GM18511 (cell line): ENCODE measurements at regions not wholly inside any gene's neighbourhood (a gene's known extent, or its start where the extent isn't known, plus 50 kb on each side); places are given as distances from the start of the nearest gene placed in this dataset.

Source experiments
- ATAC-seq: cut with Tn5 transposase; IDR thresholded peaks from one replicate; pipeline ENCODE4 v1.9.1; 2021; ENCODE audit warnings: mild to moderate bottlenecking, moderate library complexity; ENCODE audit not compliant: unreplicated experiment

DNA sequence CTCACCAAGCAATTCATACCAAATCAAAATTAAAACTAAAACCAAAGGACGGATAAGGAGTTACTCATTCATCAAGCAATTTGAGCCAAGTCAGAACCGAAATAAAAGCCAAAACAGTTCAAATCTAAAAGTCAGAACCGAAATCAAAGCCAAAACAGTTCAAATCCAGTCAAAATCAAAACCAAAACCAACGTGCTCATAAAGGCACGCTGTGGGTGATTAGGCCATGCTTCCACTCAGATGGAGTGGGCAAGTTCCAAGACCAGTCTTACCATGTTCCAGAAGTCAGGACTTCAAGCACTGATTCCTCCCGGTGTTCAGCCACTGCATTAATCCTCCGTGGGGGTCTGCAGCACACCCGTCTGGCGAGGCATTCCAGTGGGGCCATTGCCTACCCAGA, 409.3 kb downstream of the TGFB2 start:
- no peak for ATAC-seq

DNA sequence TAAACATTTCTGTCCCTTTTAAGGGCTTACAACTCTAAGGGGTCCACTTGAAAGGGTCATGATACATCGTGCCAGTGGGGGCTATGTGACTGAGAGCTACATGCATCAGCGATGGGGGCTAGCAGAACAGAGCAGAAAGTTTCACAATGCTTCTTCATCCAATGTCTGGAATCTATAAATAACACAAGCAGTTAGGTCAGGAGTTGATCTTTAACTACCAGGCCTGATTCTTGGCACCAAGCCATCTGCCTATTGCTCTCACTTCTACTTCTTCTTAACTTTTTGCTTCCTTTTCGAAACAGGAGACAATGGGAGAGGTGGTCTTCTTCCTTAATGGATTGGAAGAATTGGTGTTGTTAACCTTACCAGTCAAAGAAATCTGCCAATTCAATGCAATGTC, 410.0 kb downstream of the TGFB2 start:
- peak; percentile 70 for ATAC-seq

DNA sequence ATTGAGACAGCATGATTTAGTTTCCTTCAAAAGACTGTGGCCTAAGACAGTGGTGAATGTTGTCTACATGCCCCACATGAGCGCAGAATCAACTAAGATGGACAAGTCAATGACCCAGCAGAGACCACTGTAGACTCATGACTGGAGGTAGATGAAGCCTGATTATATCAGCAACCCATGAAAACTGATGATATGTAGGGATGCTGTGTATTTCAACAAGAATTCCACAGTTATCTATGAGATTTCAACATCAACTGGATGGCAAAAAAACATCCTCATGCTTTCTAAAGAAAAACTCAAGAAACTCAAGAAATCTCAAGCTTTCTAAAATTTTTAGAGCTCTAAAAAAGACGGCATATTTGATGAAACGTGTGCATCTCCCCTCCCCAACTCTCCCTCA, 413.9 kb upstream of the LYPLAL1 start:
- ATAC-seq: no peak

DNA sequence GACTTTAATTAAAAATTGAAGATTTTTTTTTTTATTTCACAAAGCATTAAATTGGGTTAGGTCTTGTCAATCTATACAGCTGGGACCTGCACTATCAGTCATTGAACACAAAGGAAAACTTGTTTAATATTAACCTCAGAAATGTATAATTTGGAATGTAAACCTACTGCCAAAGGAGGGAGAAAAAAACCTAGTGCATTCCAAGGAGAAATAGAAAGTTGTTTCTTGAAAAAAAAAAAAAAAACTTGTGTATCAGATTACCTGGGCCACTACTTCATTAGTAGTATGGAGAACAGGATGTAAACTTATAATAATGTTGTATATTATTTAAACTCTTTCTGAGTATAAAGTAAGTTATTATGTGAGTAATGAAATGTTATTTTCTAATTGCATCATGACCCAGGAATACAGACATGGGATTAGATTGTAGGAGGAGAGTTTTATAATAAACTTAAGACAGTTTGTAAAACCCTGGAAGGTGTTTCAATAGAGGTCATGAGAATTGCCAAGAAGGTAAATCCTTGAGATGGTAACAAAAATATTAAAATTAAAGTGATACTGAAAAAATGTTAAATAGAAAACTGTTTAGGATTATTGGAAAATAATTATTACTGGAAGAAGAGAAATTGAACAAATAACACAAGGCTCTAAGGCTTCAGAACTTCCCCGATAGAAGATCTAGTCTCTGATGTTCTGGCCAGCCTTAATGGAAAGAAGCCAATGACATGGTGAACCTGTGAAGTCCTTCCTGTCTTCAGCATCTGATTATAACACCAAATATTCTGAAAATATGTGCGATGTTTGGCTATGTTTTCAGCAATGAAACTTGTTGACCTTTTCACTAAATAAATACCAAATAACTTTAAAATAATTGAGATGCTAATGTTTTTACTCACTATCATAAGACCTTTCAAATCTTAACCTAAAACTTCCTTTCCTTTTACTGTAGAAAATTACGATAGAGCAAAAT, 412.8 kb upstream of the LYPLAL1 start:
- no peak for ATAC-seq

DNA sequence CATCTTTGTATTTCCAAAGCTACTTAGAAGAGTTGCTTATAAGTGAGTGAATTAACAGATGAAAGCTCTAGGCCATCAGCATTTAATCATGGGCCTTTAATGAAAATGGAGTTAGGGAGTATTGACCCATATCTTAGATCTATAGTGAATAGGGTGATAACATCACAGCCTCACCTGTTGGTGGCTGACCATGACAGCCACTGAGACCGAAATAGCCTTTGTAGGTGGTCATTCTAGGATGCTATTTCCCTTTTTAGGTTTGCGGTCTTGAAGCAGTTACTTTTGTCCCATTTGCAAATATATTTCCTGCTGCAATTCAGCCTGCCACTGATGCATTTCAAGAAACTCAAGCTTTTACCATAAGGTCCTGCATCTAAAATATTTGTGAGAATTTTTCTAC, 410.1 kb upstream of the LYPLAL1 start:
- peak; percentile 73 for ATAC-seq

DNA sequence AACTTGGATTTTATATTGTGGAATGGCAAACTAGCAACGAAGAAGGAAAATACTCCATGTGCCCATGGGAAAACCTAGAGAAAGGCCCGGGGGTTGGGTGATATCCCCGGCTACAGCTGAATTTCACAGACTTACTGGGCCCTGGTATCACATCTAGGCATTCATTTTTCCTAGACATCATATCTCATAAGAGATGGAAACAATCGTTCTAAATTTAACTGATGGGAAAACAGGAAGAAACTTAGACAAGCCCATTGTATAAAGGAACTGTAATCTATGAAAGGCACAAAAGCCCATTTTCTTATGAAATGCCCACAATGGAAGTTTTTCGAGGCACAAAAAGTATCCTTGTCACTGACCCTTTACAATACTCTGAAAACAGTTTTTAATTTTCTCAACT, 407.9 kb upstream of the LYPLAL1 start:
- ATAC-seq: no peak

DNA sequence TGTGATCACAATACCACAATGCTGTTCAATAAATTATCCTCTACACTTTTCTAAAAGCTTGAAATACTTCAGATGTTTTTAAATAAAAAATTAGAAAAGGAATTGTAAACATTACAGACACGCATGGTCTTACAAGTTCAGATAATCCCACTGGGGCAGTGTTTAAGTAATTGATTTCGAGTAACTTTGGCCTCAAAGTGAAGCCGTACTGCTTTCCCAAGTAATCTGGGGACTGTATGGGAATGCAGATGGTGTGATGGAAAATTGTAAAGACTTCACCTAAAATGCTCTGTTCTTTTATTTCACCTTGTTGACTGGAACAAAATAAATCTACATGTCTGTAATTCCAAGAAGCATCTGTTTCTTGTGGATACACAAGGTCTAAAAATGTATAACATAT, 401.7 kb upstream of the LYPLAL1 start:
- ATAC-seq: no peak

DNA sequence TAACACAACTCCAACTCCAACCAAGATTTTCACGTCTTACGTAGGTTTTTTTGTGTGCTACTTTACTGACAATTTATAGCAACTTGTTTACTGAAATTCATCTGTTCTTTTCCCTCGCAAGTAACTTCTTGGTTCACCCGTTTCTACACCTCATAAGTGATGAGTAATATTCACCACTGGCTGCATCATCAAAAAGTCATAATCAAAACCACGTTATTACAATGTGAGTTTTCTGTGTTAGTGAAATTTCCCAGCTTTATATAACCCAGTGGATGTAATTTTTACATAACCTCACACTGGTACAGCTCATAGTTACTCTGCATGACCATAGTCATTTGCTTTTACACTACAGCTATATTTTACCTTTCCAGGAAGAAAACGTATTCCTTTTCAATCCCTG, 401.1 kb upstream of the LYPLAL1 start:
- ATAC-seq: no peak

DNA sequence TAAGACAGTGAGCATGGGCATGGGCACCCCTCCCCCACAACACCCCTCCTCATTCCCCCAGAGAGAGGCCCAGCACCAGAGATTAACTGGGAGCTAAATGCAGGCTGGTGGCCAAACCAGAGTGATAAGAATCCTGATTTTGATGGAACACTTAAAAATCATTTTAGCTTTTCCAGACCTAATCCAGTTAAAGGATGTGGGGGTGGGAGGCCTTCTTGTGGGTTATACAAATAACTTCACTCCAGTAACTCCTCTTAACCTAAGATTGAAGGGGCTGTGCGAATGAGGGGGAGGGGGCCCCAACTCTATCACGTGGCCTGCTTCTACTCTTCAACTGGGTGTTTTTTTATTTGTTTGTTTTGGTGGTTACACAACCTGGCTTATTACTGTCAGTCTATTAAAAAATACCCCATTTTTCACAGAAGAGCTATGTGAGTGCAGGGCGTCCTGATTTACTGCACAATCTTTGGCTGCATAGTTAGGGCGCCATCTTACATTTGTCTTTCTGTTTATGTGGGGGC, 398.1 kb upstream of the LYPLAL1 start:
- no peak for ATAC-seq

DNA sequence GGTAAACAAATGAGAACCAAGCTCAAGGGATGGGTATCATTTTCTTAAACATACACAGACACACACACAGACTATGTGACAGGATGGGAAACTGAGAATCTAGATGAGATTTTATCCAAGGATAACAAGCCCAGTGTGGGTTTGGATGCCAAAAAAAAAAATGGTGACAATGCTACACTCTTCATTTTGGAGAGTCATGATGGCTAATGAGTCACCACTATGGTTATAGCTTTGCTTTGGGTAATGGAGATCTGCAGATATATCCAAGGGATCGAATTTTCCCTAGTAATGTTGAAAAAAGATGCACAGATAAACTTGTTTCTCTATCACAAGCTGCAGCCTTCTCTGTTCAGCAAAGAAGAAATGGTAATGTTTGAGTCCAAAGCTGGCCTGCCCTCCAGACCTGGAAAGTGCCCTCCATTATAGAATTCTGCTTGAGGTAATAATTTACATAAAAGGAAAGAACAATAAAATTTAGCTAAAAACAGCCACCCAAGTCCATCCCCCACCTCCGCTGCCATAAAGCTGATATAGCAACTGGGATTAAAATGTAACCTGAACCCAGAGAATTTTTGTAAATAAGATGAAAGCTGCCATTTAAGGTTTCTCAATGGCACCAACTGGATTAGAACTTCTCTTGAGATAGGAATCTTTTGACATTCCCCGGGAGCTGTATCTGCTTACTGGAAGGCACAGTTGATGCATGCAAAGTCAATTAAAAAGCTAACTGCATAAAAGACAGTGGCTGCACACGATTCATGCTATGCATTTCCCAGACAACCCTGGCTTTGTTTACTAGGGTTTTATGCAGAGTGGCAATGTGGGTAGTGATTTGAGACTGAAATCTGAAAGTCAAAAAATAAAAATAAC, 395.2 kb upstream of the LYPLAL1 start:
- ATAC-seq: no peak

DNA sequence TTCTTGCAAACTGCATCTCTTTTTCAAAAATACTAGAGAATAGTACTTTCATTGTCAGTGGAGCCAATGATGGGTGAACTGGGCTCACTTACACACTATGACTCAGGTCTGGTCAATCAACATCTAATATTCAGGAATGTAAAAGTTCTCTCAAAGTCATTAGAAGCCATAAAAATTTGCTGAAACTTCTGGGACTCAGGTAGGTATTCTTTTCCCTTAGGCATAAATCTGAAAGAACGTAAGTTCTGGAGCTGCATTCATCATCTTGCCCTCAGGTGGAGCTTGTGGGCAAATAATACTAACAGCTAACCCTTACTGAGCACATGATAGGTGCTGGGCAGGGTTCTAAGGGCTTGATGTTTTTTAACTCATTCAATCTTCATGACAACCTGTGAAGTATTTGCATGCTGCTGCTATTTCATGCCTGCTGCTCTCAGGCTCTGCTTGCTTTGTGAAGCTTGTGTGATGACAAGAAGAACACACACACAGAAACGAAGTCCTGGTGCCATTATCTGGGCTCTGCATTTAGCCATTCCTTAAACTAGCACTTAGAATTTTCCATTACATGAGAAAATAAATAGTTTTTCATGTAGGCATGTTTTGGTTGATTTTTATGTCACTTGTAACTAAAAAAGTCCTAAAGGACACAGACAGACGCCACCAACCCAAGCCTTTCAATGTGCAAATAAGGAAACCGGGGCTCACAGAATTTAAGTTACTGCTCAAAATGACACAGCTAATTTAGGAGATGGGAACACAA, 394.2 kb upstream of the LYPLAL1 start:
- no peak for ATAC-seq

DNA sequence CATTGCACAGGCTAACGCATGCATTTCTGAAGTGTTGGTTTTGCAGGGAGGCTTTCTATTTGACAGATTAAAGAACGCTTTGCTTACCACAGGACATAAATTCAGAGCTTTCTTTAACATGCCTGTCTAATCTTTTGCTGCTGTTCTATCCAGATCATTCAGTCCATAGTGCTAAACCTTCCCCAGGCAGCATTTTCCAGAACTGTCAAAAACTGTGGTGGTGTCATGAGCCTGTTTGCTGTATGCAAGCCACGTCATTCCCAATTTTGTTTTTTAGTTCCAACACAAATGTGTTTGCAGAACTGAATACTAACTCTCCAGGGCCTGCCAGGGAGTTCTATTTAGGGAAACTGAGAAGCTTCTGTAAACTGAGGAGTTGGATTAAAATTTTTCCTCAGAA, 390.5 kb upstream of the LYPLAL1 start:
- no peak for ATAC-seq

DNA sequence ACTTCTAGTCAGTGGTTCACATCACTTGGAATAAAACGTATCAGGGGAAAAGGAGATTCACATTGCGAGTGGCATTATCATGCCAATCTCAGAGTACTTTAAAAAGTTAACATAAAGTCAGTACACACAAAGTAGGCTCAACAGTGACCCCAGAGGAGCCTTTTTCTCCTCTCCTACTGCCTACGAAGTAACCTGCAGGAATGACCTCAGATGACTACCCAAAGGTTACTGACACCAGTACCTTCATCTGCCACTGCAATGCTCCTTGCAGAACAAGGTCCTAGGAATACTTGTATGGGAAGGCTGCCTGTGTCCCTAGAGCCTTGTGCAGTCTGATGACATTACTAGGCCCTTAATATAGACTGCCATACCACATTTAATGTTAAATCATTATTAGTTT, 389.8 kb upstream of the LYPLAL1 start:
- no peak for ATAC-seq

DNA sequence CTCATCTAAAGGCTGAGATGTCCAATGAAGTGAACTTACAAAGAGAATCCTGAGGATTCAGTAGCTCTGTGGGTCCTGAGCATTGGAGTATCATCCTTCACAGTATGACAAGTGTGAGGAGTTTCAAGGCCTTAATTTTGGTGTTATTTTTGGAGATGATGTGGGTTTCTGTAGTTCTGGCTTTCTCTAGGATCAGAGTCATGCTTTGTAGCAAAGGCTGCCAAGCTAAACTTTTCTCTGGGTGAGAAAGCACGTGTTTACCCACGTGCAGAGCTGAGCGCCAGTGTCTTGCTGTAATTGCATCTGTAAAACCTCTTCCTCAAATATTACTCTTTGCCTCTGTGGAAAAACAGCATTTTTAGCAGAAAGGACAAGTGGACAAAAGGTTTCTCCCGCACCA, 387.8 kb upstream of the LYPLAL1 start:
- ATAC-seq: no peak

DNA sequence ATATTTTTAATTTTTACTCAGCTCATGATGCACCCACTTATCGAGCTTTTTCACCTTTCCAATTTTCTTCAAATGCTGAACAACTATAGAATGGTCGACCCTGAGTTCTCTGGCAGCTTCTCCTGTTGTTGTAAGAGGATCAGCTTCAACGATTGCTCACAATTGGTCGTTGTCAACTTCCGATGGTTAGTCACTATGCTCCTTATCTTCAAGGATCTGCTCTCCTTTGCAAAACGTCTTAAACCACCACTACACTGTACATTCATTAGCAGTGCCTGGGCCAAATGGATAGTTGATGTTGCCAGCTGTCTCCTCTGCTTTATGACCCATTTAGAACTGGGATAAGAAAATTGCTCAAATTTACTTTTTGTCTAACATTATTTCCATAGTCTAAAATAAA, 385.9 kb upstream of the LYPLAL1 start:
- ATAC-seq: no peak

DNA sequence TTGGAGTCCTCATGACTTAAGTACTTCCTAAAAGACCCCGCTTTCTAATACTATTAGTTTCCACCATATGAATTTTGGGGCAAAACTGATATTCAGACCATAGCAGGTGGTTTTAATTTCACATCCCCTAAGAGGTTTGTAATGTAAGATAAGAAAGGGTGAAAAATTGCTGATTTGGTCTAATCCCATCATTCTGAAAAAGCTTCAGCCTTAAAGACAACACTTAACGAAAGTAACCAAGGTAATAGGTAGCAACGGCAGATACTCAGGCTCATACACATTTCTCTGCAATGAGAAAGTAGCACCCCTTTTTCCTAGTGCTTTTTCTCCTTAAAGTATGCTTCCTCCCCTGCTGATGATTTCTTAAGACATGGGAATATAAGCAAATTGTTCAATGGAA, 376.9 kb upstream of the LYPLAL1 start:
- ATAC-seq: no peak

DNA sequence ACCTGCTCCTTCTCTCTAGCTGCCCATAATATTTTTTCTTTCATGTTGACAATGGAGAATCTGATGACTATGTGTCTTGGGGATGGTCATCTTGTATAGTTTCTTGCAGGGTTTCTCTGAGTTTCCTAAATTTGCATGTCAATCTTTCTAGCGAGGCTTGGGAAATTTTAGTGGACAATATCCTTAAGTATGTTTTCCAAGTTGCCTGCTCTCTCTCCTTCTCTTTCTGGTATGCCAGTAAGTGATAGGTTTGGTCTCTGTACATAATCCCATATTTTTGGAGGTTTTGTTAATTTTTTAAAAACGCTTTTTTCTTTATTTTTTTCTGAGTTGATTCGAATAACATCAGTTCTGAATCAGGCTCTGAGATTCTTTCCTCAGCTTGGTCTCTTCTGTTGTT, 370.9 kb upstream of the LYPLAL1 start:
- ATAC-seq: no peak

DNA sequence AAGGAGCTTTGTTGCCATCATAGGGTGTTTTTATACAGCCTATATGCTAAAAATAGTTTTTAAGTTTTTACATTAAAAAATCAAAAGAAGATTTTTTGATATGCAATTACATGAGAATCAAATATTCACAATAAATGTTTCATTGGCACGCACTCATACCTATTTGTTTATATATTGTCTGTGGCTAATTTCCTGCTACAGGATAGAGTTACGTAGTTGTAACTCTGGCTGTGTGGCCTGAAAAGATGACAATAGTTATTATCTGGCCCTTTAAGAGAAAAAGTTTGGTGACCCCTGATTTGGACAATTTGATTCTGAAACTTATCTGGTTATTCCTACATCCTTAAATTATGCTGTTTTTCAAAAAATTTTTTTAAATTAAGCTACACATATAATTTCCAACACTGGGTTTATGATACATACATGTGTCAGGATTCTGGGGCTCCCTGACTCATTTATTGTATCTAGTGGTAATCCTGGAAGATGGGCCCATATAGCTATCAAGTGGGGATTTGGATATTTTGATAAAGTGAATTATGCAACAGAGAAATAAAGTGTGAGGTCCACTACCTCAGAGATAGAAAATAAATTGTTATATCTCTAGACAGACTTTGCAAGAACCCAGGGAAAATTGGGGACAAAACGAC, 370.2 kb upstream of the LYPLAL1 start:
- no peak for ATAC-seq

DNA sequence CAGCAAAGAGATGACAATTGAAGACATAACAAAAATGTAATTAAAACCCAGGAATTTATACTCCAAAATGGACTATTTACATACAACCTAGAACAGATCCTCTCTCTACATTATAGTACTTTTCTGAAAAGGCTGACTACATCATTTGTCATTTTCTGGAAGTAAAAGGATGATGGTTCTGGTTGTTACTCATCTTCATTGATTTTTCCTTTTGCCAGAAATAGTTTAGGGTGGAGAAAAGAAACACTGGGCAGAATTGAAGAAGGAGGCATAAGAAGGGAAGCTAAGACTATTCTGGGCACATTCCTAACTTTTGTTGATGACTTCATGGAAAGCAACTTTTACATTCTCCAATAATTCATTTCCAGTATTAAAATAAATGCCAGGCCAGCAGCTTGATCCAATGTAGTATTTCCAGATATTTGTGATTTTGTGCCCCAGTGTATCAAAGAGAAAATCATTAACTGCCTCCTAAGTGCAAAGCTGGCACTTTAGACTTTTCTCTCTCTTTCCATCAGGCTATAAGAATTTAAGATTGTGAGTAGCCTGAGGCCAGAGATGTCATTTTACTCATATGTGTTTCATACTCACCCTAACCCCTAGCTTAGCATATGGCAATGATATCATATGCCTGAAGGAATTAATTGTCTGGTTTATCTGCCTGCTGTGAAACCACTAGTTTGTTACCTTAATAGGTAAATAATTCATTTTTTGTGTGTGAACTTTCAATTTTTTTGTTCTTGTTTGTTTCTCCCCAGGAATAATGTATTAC, 369.5 kb upstream of the LYPLAL1 start:
- no peak for ATAC-seq

DNA sequence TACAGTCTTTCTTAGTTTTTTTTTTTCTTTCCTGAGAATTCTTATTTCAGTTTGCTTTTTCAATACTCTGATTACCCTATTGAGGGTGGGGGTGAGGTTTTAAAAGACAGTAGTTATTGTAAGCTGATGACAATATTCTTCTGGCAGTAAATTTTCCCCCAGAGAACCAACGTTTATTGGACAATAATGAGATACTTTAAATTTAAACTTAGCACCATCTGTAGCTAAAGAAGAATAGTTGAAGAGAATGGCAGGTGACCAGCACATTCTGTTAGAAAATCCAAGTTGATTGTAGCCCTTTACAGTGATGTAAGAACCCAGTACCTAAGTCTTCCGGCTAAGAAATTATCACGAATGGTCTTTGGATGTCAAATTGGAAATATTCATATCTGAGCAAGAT, 364.6 kb upstream of the LYPLAL1 start:
- ATAC-seq: no peak
